Right lobe of liver (tissue), 6 donors: ENCODE measurements at regions not wholly inside any gene's neighbourhood (a gene's known extent, or its start where the extent isn't known, plus 50 kb on each side); places are given as distances from the start of the nearest gene placed in this dataset.

Experiments
- ATAC-seq, 4 donors: fragments of 200-7000 bp; cut with Tn5 transposase; one replicate each; pipeline ENCODE4 v1.9.1; 2020; ENCODE audit warnings: mild to moderate bottlenecking in 4 of 4, moderate library complexity in 4 of 4
- DNase-seq, 3 donors: peaks; one replicate each; pipeline ENCODE4 v3.0.0-alpha.2; 2020
- H3K27ac ChIP-seq, 3 donors: fragments of 200-600 bp; one replicate each; pipeline ENCODE4 v1.8.0; 2022
- H3K27me3 ChIP-seq, 2 donors: fragments of 200-600 bp; one replicate each; pipeline ENCODE4 v1.8.0; 2022
- H3K36me3 ChIP-seq, 4 donors: fragments of 200-600 bp; sonication (generic) in 1 of 4; one replicate each; pipeline versions ENCODE4 v1.5.1 to v1.8.0; 2017 to 2022; ENCODE audit warnings: control low read depth in 1 of 4
- H3K4me1 ChIP-seq, 4 donors: fragments of 200-600 bp; sonication (generic) in 1 of 4; one replicate each; pipeline versions ENCODE4 v1.5.1 to v1.8.0; 2017 to 2022; ENCODE audit warnings: control low read depth in 1 of 4
- H3K4me3 ChIP-seq, 3 donors: fragments of 200-600 bp; one replicate each; pipeline ENCODE4 v1.8.0; 2022
- H3K9me3 ChIP-seq, 4 donors: fragments of 200-600 bp; sonication (generic) in 1 of 4; one replicate each; pipeline versions ENCODE4 v1.5.1 to v1.8.0; 2017 to 2022; ENCODE audit warnings: control low read depth in 1 of 4
- CTCF ChIP-seq, 4 donors: fragments of 200-600 bp in 3 of 4; fragments of 450-650 bp in 1 of 4; IDR thresholded peaks; one replicate each; pipeline versions ENCODE4 v1.5.1 to v1.8.0; 2016 to 2022; ENCODE audit warnings: antibody characterized with exemption in 4 of 4, mild to moderate bottlenecking in 2 of 4
- POLR2A ChIP-seq: fragments of 450-650 bp; IDR thresholded peaks from one replicate; pipeline ENCODE4 v1.6.1; 2017; ENCODE audit warnings: antibody characterized with exemption, mild to moderate bottlenecking
- WGBS: methylation state at CpG from one replicate; pipeline ENCODE4 v1.1.6; 2018; ENCODE audit warnings: low coverage, low lambda C conversion rate; ENCODE audit not compliant: insufficient coverage; ENCODE audit errors: missing lambda C conversion rate; 5-methylcytosine and 5-hydroxymethylcytosine counted together
- intact Hi-C, 2 donors: fragments of 100-400 bp; cut with DNase I; formaldehyde crosslinking; loops; one replicate each; pipeline versions ENCODE4 v1.11.2 to v1.14.1; 2022
- donor health status: DM: no; HTN: yes; CAD: no.
- donor health status: DM: no; HTN: no; CAD: no.
- donor health status: DM: no; HTN: no; CAD: no.
- donor health status: DM: no; HTN: yes; CAD: no.
- donor health status: DM: no; HTN: yes; CAD: no.

GRCh38 chrX:109857584-109858228, 124.6 kb upstream of the ACSL4 start:
- intact Hi-C loops: no loop called here
- Histone ChIP-seq H3K36me3 (no peaks in the 10 kb centered on the region), H3K4me3 (no peak overlapping the region), H3K9me3 (no peaks in the 10 kb centered on the region), H3K4me1 (peaks cover 0 to 27% (median 7%) of the 10 kb centered on the region in 4 donors), H3K27ac (peak overlapping the region in 2 of 3 donors; percentile 15 to 49), H3K27me3 (peaks cover 0 to 11% of the 10 kb centered on the region in 2 donors)
- 51% methylated on average over 4 of the region's 4 CpGs for WGBS
- no peak for DNase-seq
- peak in 1 of 4 donors; percentile 35 for ATAC-seq
- no peak for TF ChIP-seq CTCF (IDR thresholded peaks at IDR 0.05)
- no peak for TF ChIP-seq POLR2A

- TF ChIP-seq POLR2A: no peak
- TF ChIP-seq CTCF (IDR thresholded peaks at IDR 0.05): no peak
- H3K4me3 ChIP-seq: no peak overlapping the region
- intact Hi-C loops: no loop called here
- no peaks in the 10 kb centered on the region for H3K9me3 ChIP-seq
- H3K27me3 ChIP-seq: peaks cover 0 to 11% of the 10 kb centered on the region in 2 donors
- DNase-seq (no peak), ATAC-seq (peak; percentile 52 to 74 (median 63))
- peak overlapping the region in 1 of 3 donors; percentile 49 for H3K27ac ChIP-seq
- H3K36me3 ChIP-seq: no peaks in the 10 kb centered on the region
- 18% methylated on average over 5 of the region's 5 CpGs for WGBS
- H3K4me1 ChIP-seq: peaks cover 0 to 27% (median 7%) of the 10 kb centered on the region in 4 donors
These were observed 125.7 kb upstream of the ACSL4 start for GRCh38 chrX:109858602-109859341.

GRCh38 chrX:109859651-109860050, 126.6 kb upstream of the ACSL4 start:
- H3K27me3 ChIP-seq: peaks cover 0 to 8% of the 10 kb centered on the region in 2 donors
- H3K36me3 ChIP-seq: no peaks in the 10 kb centered on the region
- peaks cover 0 to 27% (median 7%) of the 10 kb centered on the region in 4 donors for H3K4me1 ChIP-seq
- no peak for ATAC-seq
- 45% methylated on average over 2 of the region's 2 CpGs for WGBS
- H3K4me3 ChIP-seq: no peak overlapping the region
- no peak overlapping the region for H3K27ac ChIP-seq
- TF ChIP-seq POLR2A: no peak
- no peak for TF ChIP-seq CTCF (IDR thresholded peaks at IDR 0.05)
- no peak for DNase-seq
- intact Hi-C loops: no loop called here
- H3K9me3 ChIP-seq: no peaks in the 10 kb centered on the region

- H3K36me3 ChIP-seq: no peaks in the 10 kb centered on the region
- ATAC-seq: no peak
These were observed 129.4 kb upstream of the ACSL4 start for GRCh38 chrX:109862433-109862832.

More at GRCh38 chrX:109862433-109862832, 129.4 kb upstream of the ACSL4 start:
- DNase-seq: no peak
- Histone ChIP-seq H3K9me3 (no peaks in the 10 kb centered on the region), H3K4me3 (no peak overlapping the region), H3K4me1 (peaks cover 0 to 23% (median 7%) of the 10 kb centered on the region in 4 donors), H3K27ac (no peak overlapping the region), H3K27me3 (peaks cover 0 to 6% of the 10 kb centered on the region in 2 donors)
- no peak for TF ChIP-seq CTCF (IDR thresholded peaks at IDR 0.05)
- no peak for TF ChIP-seq POLR2A
- WGBS: 56% methylated on average over 2 of the region's 2 CpGs
- intact Hi-C loops: no loop called here
